Choroid plexus epithelial cell (primary cell): ENCODE measurements at regions not wholly inside any gene's neighbourhood (a gene's known extent, or its start where the extent isn't known, plus 50 kb on each side); places are given as distances from the start of the nearest gene placed in this dataset.

Experiments
- DNase-seq: peaks from one replicate; pipeline ENCODE4 v3.0.0-alpha.2; 2010; ENCODE audit warnings: low read depth
- H3K4me3 ChIP-seq: 2 replicates; pipeline ENCODE4 v1.5.1; 2011; ENCODE audit warnings: low read depth, mild to moderate bottlenecking, control low read depth, low read length, moderate library complexity
- CTCF ChIP-seq: conservative IDR thresholded peaks from 2 replicates; pipeline ENCODE4 v1.5.1; 2011; ENCODE audit warnings: low read depth, mild to moderate bottlenecking, control low read depth, inconsistent platforms, low read length, moderate library complexity

DNA sequence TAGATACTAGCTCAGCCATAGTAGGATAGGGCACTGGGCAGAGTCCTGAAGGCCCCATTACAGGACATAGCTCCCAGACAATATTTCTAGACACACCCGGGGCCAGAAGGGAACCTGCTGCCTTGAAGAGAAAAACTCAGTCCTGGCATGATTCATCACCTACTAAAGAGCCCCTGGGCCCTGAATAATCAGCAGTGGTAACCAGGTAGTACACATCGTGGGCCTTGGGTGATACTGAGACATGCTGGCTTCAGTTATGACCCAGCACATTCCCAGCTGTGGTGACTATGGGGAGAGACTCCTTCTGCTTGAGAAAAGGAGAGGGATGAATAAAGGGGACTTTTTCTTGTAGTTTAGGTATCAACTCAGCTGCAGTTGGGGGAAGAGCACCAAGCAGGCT is 104.3 kb upstream of the STK26 start:
- DNase-seq = no peak
- TF ChIP-seq CTCF = no peak

GRCh38 chrX:131923614-131924250 is 99.4 kb upstream of the STK26 start:
- DNase-seq = no peak
- no peak overlapping the region for H3K4me3 ChIP-seq
- no peak for TF ChIP-seq CTCF

More for the DNA sequence above, 104.3 kb upstream of the STK26 start:
- H3K4me3 ChIP-seq = no peak overlapping the region

DNA sequence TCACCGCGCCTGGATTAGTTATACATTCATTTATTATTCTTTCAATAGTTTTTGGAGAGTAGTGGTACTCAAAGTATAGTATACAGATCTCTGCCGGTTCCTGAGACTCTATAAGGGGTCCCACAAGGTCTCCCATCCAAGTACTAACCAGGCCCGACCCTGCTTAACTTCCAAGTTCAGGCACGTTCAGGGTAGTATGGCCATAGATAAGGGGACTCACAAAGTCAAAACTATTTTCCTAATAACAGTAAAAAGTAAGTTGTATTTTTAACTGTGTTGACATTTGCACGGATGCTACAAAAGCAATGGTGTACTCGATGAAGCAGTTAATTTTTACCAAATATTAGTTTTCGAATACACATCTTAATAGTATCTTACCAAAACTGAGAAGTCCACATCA is 84.4 kb upstream of the STK26 start:
- no peak for DNase-seq
- no peak for TF ChIP-seq CTCF
- no peak overlapping the region for H3K4me3 ChIP-seq

DNA sequence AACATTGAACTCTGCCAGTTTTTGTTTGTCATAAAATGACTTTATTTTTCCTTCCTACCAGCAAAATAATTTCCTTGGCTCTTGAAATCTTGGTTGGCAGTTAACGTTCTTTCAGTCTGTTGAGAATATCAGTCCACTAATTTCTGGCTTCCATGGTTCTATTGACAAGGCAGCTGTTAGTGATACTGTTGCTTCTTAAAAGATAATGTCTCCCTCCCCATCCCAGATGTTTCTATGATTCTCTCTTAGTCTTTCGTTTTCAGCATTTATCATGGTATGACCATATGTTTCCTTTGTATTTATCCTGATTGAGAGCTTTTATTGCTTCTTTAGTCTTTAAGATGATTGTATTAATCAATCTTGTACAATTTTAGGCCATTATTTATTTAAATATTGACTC is 81.1 kb upstream of the STK26 start:
- no peak for TF ChIP-seq CTCF
- H3K4me3 ChIP-seq = no peak overlapping the region
- no peak for DNase-seq

GRCh38 chrX:131944936-131945902 is 77.9 kb upstream of the STK26 start:
- TF ChIP-seq CTCF = no peak
- DNase-seq = no peak
- no peak overlapping the region for H3K4me3 ChIP-seq

GRCh38 chrX:131951166-131951565 is 71.9 kb upstream of the STK26 start:
- DNase-seq = no peak
- no peak for TF ChIP-seq CTCF

More at GRCh38 chrX:131951166-131951565, 71.9 kb upstream of the STK26 start:
- H3K4me3 ChIP-seq = no peak overlapping the region
